Esophagus squamous epithelium (tissue), 5 donors: ENCODE measurements at regions not wholly inside any gene's neighbourhood (a gene's known extent, or its start where the extent isn't known, plus 50 kb on each side); places are given as distances from the start of the nearest gene placed in this dataset.

ENCODE experiments used
- DNase-seq: peaks from one replicate; lab custom pipeline; 2025; lab: John Stamatoyannopoulos, UW
- H3K27ac ChIP-seq, 4 donors: fragments of 200-600 bp; sonication (generic); one replicate each; pipeline ENCODE4 v1.5.1; 2016 to 2019; ENCODE audit warnings: mild to moderate bottlenecking in 1 of 4
- H3K27me3 ChIP-seq, 4 donors: fragments of 200-600 bp; sonication (generic); 1 replicate in 3 of 4; 2 replicates in 1 of 4; pipeline versions ENCODE4 v1.5.1 to v1.6.0; 2017 to 2021; ENCODE audit warnings: antibody characterized with exemption in 1 of 4
- H3K36me3 ChIP-seq, 3 donors: fragments of 200-600 bp; sonication (generic); one replicate each; pipeline ENCODE4 v1.5.1; 2016 to 2019
- H3K4me1 ChIP-seq, 3 donors: fragments of 200-600 bp; sonication (generic); one replicate each; pipeline ENCODE4 v1.5.1; 2017 to 2019
- H3K4me3 ChIP-seq, 4 donors: fragments of 200-600 bp; sonication (generic); 1 replicate in 3 of 4; 2 replicates in 1 of 4; pipeline ENCODE4 v1.5.1; 2016 to 2019; ENCODE audit warnings: mild to moderate bottlenecking in 2 of 4, moderate library complexity in 1 of 4
- H3K9me3 ChIP-seq, 3 donors: fragments of 200-600 bp; sonication (generic); one replicate each; pipeline ENCODE4 v1.5.1; 2016 to 2019
- CTCF ChIP-seq, 6 experiments: fragments of 450-650 bp in 4 of 6; fragments of 200-600 bp in 2 of 6; sonication (generic) in 2 of 6; IDR thresholded peaks; one replicate each; pipeline ENCODE4 v1.5.1; 2016 to 2019; ENCODE audit warnings: antibody characterized with exemption in 6 of 6, mild to moderate bottlenecking in 4 of 6, moderate library complexity in 4 of 6
- POLR2A ChIP-seq, 4 donors: fragments of 450-650 bp; IDR thresholded peaks; one replicate each; pipeline ENCODE4 v1.6.1; 2017; ENCODE audit warnings: antibody characterized with exemption in 4 of 4, mild to moderate bottlenecking in 4 of 4, moderate library complexity in 3 of 4
- WGBS, 2 donors: methylation state at CpG; one replicate each; pipeline ENCODE4 v1.1.5; 2018; 5-methylcytosine and 5-hydroxymethylcytosine counted together
- intact Hi-C: fragments of 100-400 bp; cut with DNase I; formaldehyde crosslinking; loops from one replicate; pipeline ENCODE4 v1.15.0; 2022
- donor health status: DM: yes; HTN: yes; CAD: no.

DNA sequence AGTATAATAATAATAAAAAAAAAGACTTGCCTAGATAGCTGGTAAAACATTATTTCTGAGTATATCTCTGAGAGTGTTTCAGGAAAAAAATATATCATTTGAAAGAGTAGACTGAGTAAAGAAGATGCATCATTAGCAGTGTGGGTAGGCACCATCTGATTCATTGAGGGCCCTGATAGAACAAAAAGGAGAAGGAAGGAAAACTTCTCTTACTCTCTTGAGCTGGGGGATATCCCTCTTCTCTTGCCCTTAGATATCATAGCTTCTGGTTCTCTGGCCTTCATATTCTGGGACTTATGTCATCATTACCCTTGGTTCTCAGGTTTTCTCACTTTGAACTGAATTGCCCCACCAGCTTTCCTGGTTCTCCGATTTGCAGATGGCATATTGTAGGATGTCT is 177.6 kb upstream of the EDNRB start:
- intact Hi-C loops = no loop called here
- no peak overlapping the region for H3K27ac ChIP-seq
- no peaks in the 10 kb centered on the region for H3K27me3 ChIP-seq
- no peak for DNase-seq
- WGBS, 2 donors = 91 to 94% methylated on average over 1 of the region's 1 CpG
- H3K4me3 ChIP-seq = no peak overlapping the region
- no peaks in the 10 kb centered on the region for H3K9me3 ChIP-seq
- no peaks in the 10 kb centered on the region for H3K4me1 ChIP-seq
- no peaks in the 10 kb centered on the region for H3K36me3 ChIP-seq
- TF ChIP-seq CTCF (IDR thresholded peaks at IDR 0.05) = no peak
- no peak for TF ChIP-seq POLR2A (IDR thresholded peaks at IDR 0.05)

DNA sequence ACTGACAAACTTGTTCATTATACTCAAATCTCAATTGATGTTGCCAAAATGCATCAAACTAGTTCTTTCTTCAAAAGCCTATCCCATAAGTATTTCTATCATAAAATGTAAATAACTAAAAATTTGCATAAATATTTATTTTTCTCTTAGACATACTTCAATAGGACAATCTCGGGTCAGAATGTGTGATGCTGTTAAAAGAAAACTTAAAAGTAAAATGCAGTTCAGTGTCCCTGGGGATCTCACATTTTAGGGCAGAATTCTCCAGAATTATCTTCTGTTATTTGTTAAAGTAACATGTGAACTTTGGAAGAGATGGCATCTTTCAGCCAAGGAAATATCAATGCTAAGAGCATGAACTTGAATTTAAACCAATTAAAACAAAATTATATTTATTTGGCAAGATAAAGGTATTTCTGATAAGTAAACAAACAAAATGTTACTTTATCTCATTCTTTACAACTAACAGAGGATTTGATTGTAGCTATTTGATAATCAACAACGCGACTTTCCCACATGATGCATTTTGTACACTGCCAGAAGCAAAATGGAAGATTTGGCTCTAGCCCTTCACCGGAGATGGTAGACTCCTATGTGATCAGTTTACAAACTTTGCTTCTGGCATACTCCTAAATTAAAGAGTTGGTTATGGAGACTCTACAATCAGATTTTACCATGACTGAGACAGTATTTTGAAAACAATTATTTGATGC is 169.5 kb upstream of the EDNRB start:
- no peaks in the 10 kb centered on the region for H3K36me3 ChIP-seq
- H3K27ac ChIP-seq = no peak overlapping the region
- DNase-seq = no peak
- 72 to 78% methylated on average over 4 of the region's 4 CpGs for WGBS, 2 donors
- intact Hi-C loops = no loop called here
- TF ChIP-seq POLR2A (IDR thresholded peaks at IDR 0.05) (no peak), CTCF (IDR thresholded peaks at IDR 0.05) (no peak)
- H3K4me1 ChIP-seq = no peaks in the 10 kb centered on the region
- H3K9me3 ChIP-seq = no peaks in the 10 kb centered on the region
- no peak overlapping the region for H3K4me3 ChIP-seq
- no peaks in the 10 kb centered on the region for H3K27me3 ChIP-seq

- H3K27ac ChIP-seq = no peak overlapping the region
- no peak for DNase-seq
- intact Hi-C loops = no loop called here
- H3K27me3 ChIP-seq = no peaks in the 10 kb centered on the region
- H3K4me3 ChIP-seq = no peak overlapping the region
- TF ChIP-seq POLR2A (IDR thresholded peaks at IDR 0.05) (no peak), CTCF (IDR thresholded peaks at IDR 0.05) (no peak)
- H3K36me3 ChIP-seq = no peaks in the 10 kb centered on the region
- H3K4me1 ChIP-seq = no peaks in the 10 kb centered on the region
- 37 to 52% methylated on average over 8 of the region's 8 CpGs for WGBS, 2 donors
- peaks cover 0 to 4% (median 0%) of the 10 kb centered on the region in 3 donors for H3K9me3 ChIP-seq
Measured at GRCh38 chr13:78085434-78086225, 167.0 kb upstream of the EDNRB start.

DNA sequence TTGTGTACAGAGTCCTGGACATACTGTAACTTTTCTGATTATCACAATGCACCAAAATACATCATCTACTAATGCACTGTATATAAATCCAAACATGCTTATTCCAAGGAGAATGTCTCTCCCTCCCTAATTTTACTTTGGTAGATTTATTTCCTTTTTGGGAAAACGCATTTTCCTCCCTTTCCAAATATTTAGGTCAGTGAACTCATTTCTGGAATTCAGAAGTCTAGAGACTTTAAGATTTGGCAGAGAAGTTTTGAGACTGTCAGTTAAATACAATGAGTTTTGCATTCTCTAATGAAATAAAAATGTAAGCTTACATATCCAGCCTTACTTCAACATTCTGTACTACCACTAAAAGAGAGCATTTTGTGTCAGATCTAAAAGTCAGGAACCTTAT is 165.8 kb upstream of the EDNRB start:
- DNase-seq = no peak
- TF ChIP-seq CTCF (IDR thresholded peaks at IDR 0.05) (no peak), POLR2A (IDR thresholded peaks at IDR 0.05) (no peak)
- H3K4me1 ChIP-seq = no peaks in the 10 kb centered on the region
- H3K36me3 ChIP-seq = no peaks in the 10 kb centered on the region
- H3K4me3 ChIP-seq = no peak overlapping the region
- H3K9me3 ChIP-seq = peaks cover 0 to 9% (median 0%) of the 10 kb centered on the region in 3 donors
- 45 to 50% methylated on average over 1 of the region's 1 CpG for WGBS, 2 donors
- intact Hi-C loops = no loop called here
- H3K27ac ChIP-seq = no peak overlapping the region
- H3K27me3 ChIP-seq = no peaks in the 10 kb centered on the region

- Histone ChIP-seq H3K27ac (no peak overlapping the region), H3K27me3 (no peaks in the 10 kb centered on the region), H3K9me3 (peaks cover 0 to 9% (median 0%) of the 10 kb centered on the region in 3 donors), H3K4me1 (no peaks in the 10 kb centered on the region), H3K36me3 (no peaks in the 10 kb centered on the region), H3K4me3 (no peak overlapping the region)
- no peak for DNase-seq
- TF ChIP-seq CTCF (IDR thresholded peaks at IDR 0.05) = no peak
- no peak for TF ChIP-seq POLR2A (IDR thresholded peaks at IDR 0.05)
- 45 to 61% methylated on average over 3 of the region's 3 CpGs for WGBS, 2 donors
- intact Hi-C loops = no loop called here
Measured at GRCh38 chr13:78078168-78078567, 159.5 kb upstream of the EDNRB start.
